HEK293T (cell line): ENCODE measurements at regions not wholly inside any gene's neighbourhood (a gene's known extent, or its start where the extent isn't known, plus 50 kb on each side); places are given as distances from the start of the nearest gene placed in this dataset.

Experiments used
- CTCF ChIA-PET: fragments of 350-600 bp; formaldehyde crosslinking; extraction: SDS; loops from one replicate; lab custom pipeline; 2021; ENCODE audit warnings: antibody characterized with exemption, inconsistent platforms; lab: Yijun Ruan, JAX
- POLR2A ChIA-PET: fragments of 350-600 bp; formaldehyde crosslinking; extraction: SDS; loops from one replicate; lab custom pipeline; 2020; ENCODE audit warnings: antibody characterized with exemption, inconsistent platforms; lab: Yijun Ruan, JAX
- DNase-seq: peaks from one replicate; pipeline ENCODE4 v3.0.0; 2012; ENCODE audit warnings: mixed read lengths; ENCODE audit errors: extremely low spot score
- ARNT ChIP-seq: fragments of 450-650 bp; IDR thresholded peaks from 2 replicates; pipeline ENCODE4 v1.6.1; 2017; ENCODE audit warnings: mild to moderate bottlenecking
- BHLHE40 ChIP-seq: fragments of 450-650 bp; IDR thresholded peaks from 2 replicates; pipeline ENCODE4 v1.6.1; 2016; ENCODE audit warnings: mild to moderate bottlenecking, moderate library complexity, borderline replicate concordance
- CTBP1 ChIP-seq: fragments of 450-650 bp; IDR thresholded peaks from 2 replicates; pipeline ENCODE4 v1.6.1; 2016; ENCODE audit warnings: borderline replicate concordance
- ELF4 ChIP-seq: fragments of 450-650 bp; IDR thresholded peaks from 2 replicates; pipeline ENCODE4 v1.6.1; 2017; ENCODE audit warnings: antibody characterized with exemption
- FOXA1 ChIP-seq: fragments of 450-650 bp; IDR thresholded peaks from 2 replicates; pipeline ENCODE4 v1.6.1; 2016; ENCODE audit warnings: mild to moderate bottlenecking
- FOXK2 ChIP-seq: fragments of 450-650 bp; IDR thresholded peaks from 2 replicates; pipeline ENCODE4 v1.6.1; 2016; ENCODE audit warnings: mild to moderate bottlenecking
- FOXM1 ChIP-seq: fragments of 450-650 bp; IDR thresholded peaks from 2 replicates; pipeline ENCODE4 v1.6.1; 2017; ENCODE audit warnings: mild to moderate bottlenecking, borderline replicate concordance
- HDGF ChIP-seq: fragments of 450-650 bp; IDR thresholded peaks from 2 replicates; pipeline ENCODE4 v1.6.1; 2017; ENCODE audit warnings: antibody characterized with exemption, borderline replicate concordance
- L3MBTL2 ChIP-seq: fragments of 450-650 bp; conservative IDR thresholded peaks from 2 replicates; pipeline ENCODE4 v1.6.1; 2016; ENCODE audit warnings: mild to moderate bottlenecking
- LEF1 ChIP-seq: fragments of 450-650 bp; IDR thresholded peaks from 2 replicates; pipeline ENCODE4 v1.6.1; 2017; ENCODE audit warnings: mild to moderate bottlenecking, borderline replicate concordance
- NFRKB ChIP-seq: fragments of 450-650 bp; IDR thresholded peaks from 2 replicates; pipeline ENCODE4 v1.6.1; 2016; ENCODE audit warnings: mild to moderate bottlenecking, moderate library complexity
- PKNOX1 ChIP-seq: fragments of 450-650 bp; IDR thresholded peaks from 2 replicates; pipeline ENCODE4 v1.6.1; 2016
- SP1 ChIP-seq: fragments of 450-650 bp; IDR thresholded peaks from 2 replicates; pipeline ENCODE4 v1.6.1; 2017
- SUZ12 ChIP-seq: fragments of 450-650 bp; IDR thresholded peaks from 2 replicates; pipeline ENCODE4 v1.6.1; 2016; ENCODE audit warnings: mild to moderate bottlenecking
- TARDBP ChIP-seq: fragments of 450-650 bp; IDR thresholded peaks from 2 replicates; pipeline ENCODE4 v1.6.1; 2016
- ZNF384 ChIP-seq: fragments of 450-650 bp; IDR thresholded peaks from 2 replicates; pipeline ENCODE4 v1.6.1; 2016

GRCh38 chr2:192593561-192593960 is 398.8 kb upstream of the TMEFF2 start:
- DNase-seq, result no peak
- POLR2A ChIA-PET, result no interaction called here
- CTCF ChIA-PET, result no interaction called here
- no peak for TF ChIP-seq FOXA1
- no peak for TF ChIP-seq TARDBP
- no peak for TF ChIP-seq FOXM1
- no peak for TF ChIP-seq ARNT
- no peak for TF ChIP-seq LEF1
- no peak for TF ChIP-seq PKNOX1
- no peak for TF ChIP-seq SP1

GRCh38 chr2:192591617-192592016 is 396.9 kb upstream of the TMEFF2 start:
- CTCF ChIA-PET, result no interaction called here
- POLR2A ChIA-PET, result no interaction called here
- DNase-seq, result no peak
- TF ChIP-seq FOXA1 (no peak), FOXK2 (no peak), BHLHE40 (no peak), FOXM1 (no peak), TARDBP (no peak), HDGF (no peak), ARNT (no peak), NFRKB (no peak), CTBP1 (no peak), SP1 (no peak), SUZ12 (no peak), ELF4 (no peak)

- CTCF ChIA-PET, result no interaction called here
- POLR2A ChIA-PET, result no interaction called here
- no peak for TF ChIP-seq ZNF384
- no peak for TF ChIP-seq SP1
- no peak for TF ChIP-seq FOXM1
- no peak for DNase-seq
Measured at GRCh38 chr2:192585418-192585817, 390.7 kb upstream of the TMEFF2 start.

- ChIA-PET CTCF (no interaction called here), POLR2A (no interaction called here)
- DNase-seq, result no peak
- no peak for TF ChIP-seq NFRKB
- TF ChIP-seq L3MBTL2, result no peak
- TF ChIP-seq LEF1, result no peak
- TF ChIP-seq ARNT, result no peak
- TF ChIP-seq TARDBP, result no peak
- TF ChIP-seq SP1, result no peak
- no peak for TF ChIP-seq PKNOX1
- no peak for TF ChIP-seq HDGF
- TF ChIP-seq BHLHE40, result no peak
- no peak for TF ChIP-seq SUZ12
- no peak for TF ChIP-seq FOXK2
- no peak for TF ChIP-seq CTBP1
- TF ChIP-seq FOXA1, result no peak
- no peak for TF ChIP-seq ELF4
- TF ChIP-seq FOXM1, result no peak
Measured at GRCh38 chr2:192584976-192585375, 390.2 kb upstream of the TMEFF2 start.

- ChIA-PET POLR2A (no interaction called here), CTCF (no interaction called here)
- TF ChIP-seq FOXA1 (no peak), ZNF384 (no peak), CTBP1 (no peak), NFRKB (no peak), LEF1 (no peak), FOXM1 (no peak), ARNT (no peak), BHLHE40 (no peak), PKNOX1 (no peak), TARDBP (no peak), SUZ12 (no peak), SP1 (no peak), HDGF (no peak), ELF4 (no peak), FOXK2 (no peak), L3MBTL2 (no peak)
- no peak for DNase-seq
Measured at GRCh38 chr2:192579965-192580700, 385.4 kb upstream of the TMEFF2 start.

GRCh38 chr2:192578780-192579179 is 384.0 kb upstream of the TMEFF2 start:
- no peak for DNase-seq
- TF ChIP-seq L3MBTL2, result no peak
- no peak for TF ChIP-seq CTBP1
- no peak for TF ChIP-seq SP1
- TF ChIP-seq ELF4, result no peak
- TF ChIP-seq LEF1, result no peak
- TF ChIP-seq BHLHE40, result no peak
- no peak for TF ChIP-seq NFRKB
- no peak for TF ChIP-seq FOXA1
- TF ChIP-seq PKNOX1, result no peak
- no peak for TF ChIP-seq ARNT
- TF ChIP-seq FOXK2, result no peak
- no peak for TF ChIP-seq HDGF
- TF ChIP-seq SUZ12, result no peak
- no peak for TF ChIP-seq TARDBP
- no peak for TF ChIP-seq FOXM1
- no peak for TF ChIP-seq ZNF384
- ChIA-PET CTCF (no interaction called here), POLR2A (no interaction called here)
